ENCODE measurements at regions not wholly inside any gene's neighbourhood (a gene's known extent, or its start where the extent isn't known, plus 50 kb on each side); places are given as distances from the start of the nearest gene placed in this dataset.
A peak's percentile ranks its signal among the peaks of the same experiment; 100 is the strongest.

DNA sequence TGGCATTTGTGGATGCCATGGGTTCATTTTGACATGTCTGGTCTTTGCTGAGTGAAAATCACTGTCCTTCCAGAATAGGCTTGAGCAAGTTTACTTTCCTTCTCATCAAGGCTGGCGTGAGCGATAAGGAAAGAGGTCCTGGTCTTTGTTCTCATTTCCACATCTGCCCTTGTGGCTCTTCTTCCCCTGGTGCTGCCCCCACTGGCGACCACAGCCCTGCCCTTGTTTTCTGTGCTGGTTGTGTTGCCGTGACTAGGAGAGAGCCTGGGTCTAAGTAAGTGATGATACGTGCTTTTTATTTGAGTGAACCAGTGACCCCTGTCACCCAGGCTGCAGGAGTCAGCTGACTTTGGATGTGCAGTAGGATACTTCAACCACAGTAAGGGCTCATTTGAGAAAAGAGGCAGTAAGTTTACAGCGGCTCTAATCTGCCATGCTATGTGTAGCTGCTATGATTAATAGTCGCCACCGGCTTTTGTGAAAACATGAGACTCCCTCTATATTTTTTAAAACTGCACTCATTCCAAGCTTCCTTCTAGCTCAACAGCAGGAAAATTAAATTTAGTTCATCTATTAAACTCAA, 441.7 kb downstream of the RNF144A start:
- H3K4me2 ChIP-seq = no peak overlapping the region
- ChIA-PET POLR2A (no interaction called here), CTCF (no interaction called here)
- no peaks in the 10 kb centered on the region for H3K4me1 ChIP-seq
- FAIRE-seq (no peak), ATAC-seq (no peak), DNase-seq (ENCODE audit: low read depth in 1 of 2, low spot score in 1 of 2) (no peak)
- no peak overlapping the region for H3K27ac ChIP-seq
- no peak overlapping the region for H3K4me3 ChIP-seq
- WGBS (ENCODE audit: missing lambda C conversion rate) = 50% methylated on average over 8 of the region's 8 CpGs
- TF ChIP-seq ZNF302 (CRISPR knock-in tag; IDR thresholded peaks at IDR 0.05) = no peak
- TF ChIP-seq CBX2 (IDR thresholded peaks at IDR 0.05; ENCODE audit: borderline replicate concordance, low read depth) = no peak
- H3K9me3 ChIP-seq = 0 out of 3 replicates have a peak, but pooled peaks cover 4% of the 10 kb centered on the region

DNA sequence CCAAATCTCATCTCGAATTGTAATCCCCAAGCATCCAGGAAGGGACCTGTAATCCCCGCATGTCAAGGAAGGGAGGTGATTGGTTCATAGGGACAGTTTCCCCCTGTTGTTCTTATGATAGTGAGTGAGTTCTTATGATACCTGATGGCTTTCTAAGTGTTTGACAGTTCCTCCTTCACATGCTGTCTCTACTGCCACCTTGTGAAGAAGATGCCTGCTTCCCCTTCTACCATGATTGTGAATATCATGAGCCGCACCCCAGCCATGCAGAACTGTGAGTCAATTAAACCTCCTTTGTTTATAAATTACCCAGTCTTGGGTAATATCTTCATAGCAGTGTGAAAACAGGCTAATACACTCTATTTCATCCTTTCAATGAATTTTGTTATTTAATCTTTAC, 446.7 kb downstream of the RNF144A start:
- TF ChIP-seq KDM1A (IDR thresholded peaks at IDR 0.05; ENCODE audit: low read depth) (no peak), HOXB13 (CRISPR knock-in tag; IDR thresholded peaks at IDR 0.05; ENCODE audit: low read depth) (no peak), HOXB5 (CRISPR knock-in tag; IDR thresholded peaks at IDR 0.05) (no peak), RAD21 (conservative IDR thresholded peaks at IDR 0.05 in 1 of 2, IDR thresholded peaks at IDR 0.05 in 1 of 2) (peak in 1 of 2 experiments; percentile 32; a peak in 1 of 5 replicates), RCOR1 (IDR thresholded peaks at IDR 0.05; ENCODE audit: low read depth, low read length) (no peak)
- Histone ChIP-seq H3K4me2 (no peak overlapping the region), H3K9me3 (peaks cover 11% of the 10 kb centered on the region; the same call in 2 of the 3 replicates), H3K27ac (no peak overlapping the region), H3K4me3 (no peak overlapping the region), H3K4me1 (no peaks in the 10 kb centered on the region)
- DNase-seq (ENCODE audit: low read depth in 1 of 2, low spot score in 1 of 2) = peak in 1 of 2 experiments; percentile 9
- 42% methylated on average over 3 of the region's 3 CpGs for WGBS (ENCODE audit: missing lambda C conversion rate)
- ChIA-PET CTCF (no interaction called here), POLR2A (no interaction called here)
- no peak for ATAC-seq
- no peak for FAIRE-seq

DNA sequence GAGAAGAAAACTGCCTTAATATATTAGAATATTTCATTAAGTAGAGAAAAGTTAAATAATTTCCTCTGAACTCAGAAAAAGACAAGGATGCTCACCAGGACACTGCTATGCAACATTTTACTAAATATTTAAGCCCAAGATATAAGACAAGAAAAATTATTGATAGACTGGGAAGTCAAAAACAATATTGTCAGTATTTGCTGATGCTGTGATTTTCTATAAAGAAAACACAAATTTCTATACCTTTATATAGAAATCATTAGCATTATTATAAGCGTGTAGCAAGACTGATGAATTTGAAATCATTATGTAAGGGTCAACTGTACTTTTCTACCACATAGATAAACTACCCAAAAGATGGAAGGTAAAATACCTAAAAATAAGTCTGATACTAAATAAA, 451.0 kb downstream of the RNF144A start:
- FAIRE-seq = no peak
- CTCF ChIA-PET = no interaction called here
- DNase-seq (ENCODE audit: low read depth in 1 of 2, low spot score in 1 of 2) = no peak
- WGBS (ENCODE audit: missing lambda C conversion rate) = 4% methylated on average over 1 of the region's 1 CpG
- no peak for ATAC-seq
- Histone ChIP-seq H3K4me2 (no peak overlapping the region), H3K27ac (no peak overlapping the region), H3K9me3 (peaks cover 11% of the 10 kb centered on the region; the same call in 2 of the 3 replicates), H3K4me1 (no peaks in the 10 kb centered on the region), H3K4me3 (no peak overlapping the region)
- POLR2A ChIA-PET = no interaction called here
- TF ChIP-seq ESRRA (IDR thresholded peaks at IDR 0.05; ENCODE audit: borderline replicate concordance, low read length) (no peak), MAFK (IDR thresholded peaks at IDR 0.05; ENCODE audit: partially characterized antibody) (peak; percentile 60), GATA3 (IDR thresholded peaks at IDR 0.05; ENCODE audit: borderline replicate concordance) (no peak), FOSB (CRISPR knock-in tag; IDR thresholded peaks at IDR 0.05) (no peak)

DNA sequence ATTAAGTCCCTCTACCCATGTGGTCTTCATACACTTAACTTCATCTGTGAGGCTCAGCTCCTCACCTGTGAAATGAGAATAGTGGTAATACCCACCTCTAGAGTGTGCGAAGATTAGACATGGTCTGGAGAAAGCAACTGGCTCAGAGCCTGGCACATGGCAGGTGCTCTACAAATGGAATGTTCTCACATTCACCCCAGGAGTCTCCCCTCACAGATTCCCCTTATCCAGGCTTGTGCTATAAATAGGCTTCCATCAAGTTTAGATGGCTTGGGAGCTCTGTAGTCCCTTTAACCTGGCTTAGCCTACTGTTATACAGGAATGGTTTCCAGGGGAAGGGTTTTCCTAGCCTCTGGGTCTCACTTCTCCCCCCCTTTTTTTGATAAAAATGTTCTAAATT, 455.9 kb downstream of the RNF144A start:
- 0% methylated on average over 1 of the region's 1 CpG for WGBS (ENCODE audit: missing lambda C conversion rate)
- ChIA-PET CTCF (no interaction called here), POLR2A (no interaction called here)
- no peak for ATAC-seq
- Histone ChIP-seq H3K4me2 (no peak overlapping the region), H3K9me3 (peaks cover 6% of the 10 kb centered on the region; the same call in 2 of the 3 replicates), H3K4me1 (no peaks in the 10 kb centered on the region), H3K27ac (no peak overlapping the region), H3K4me3 (no peak overlapping the region)
- TF ChIP-seq EP300 (IDR thresholded peaks at IDR 0.05) = no peak
- no peak for TF ChIP-seq MAFK (IDR thresholded peaks at IDR 0.05; ENCODE audit: partially characterized antibody)
- TF ChIP-seq HDAC2 (IDR thresholded peaks at IDR 0.05) = no peak
- TF ChIP-seq HES2 (IDR thresholded peaks at IDR 0.05) = no peak
- no peak for TF ChIP-seq MAZ (IDR thresholded peaks at IDR 0.05; ENCODE audit: borderline replicate concordance, low read depth, low read length)
- no peak for TF ChIP-seq RAD21 (conservative IDR thresholded peaks at IDR 0.05 in 1 of 2, IDR thresholded peaks at IDR 0.05 in 1 of 2)
- no peak for TF ChIP-seq TP53 (CRISPR knock-in tag; IDR thresholded peaks at IDR 0.05)
- TF ChIP-seq CHD4 (IDR thresholded peaks at IDR 0.05; ENCODE audit: borderline replicate concordance) = no peak
- TF ChIP-seq FOXS1 (CRISPR knock-in tag; IDR thresholded peaks at IDR 0.05) = no peak
- TF ChIP-seq MYC (IDR thresholded peaks at IDR 0.05; ENCODE audit: borderline replicate concordance, low read length) = no peak
- DNase-seq (ENCODE audit: low read depth in 1 of 2, low spot score in 1 of 2) = no peak
- FAIRE-seq = no peak
